BLaER1 treated with 17β-estradiol and CSF1 and Interleukin-3, amounts not matched to agents 10 nM and 100 nM (cell line): ENCODE measurements at regions not wholly inside any gene's neighbourhood (a gene's known extent, or its start where the extent isn't known, plus 50 kb on each side); places are given as distances from the start of the nearest gene placed in this dataset.

Source experiments
- H3K27ac ChIP-seq, 11 experiments: shearing (Covaris generic); formaldehyde crosslinking; 2 replicates each; pipeline ENCODE4 v1.8.1; 2022
- H3K27me3 ChIP-seq, 11 experiments: shearing (Covaris generic); formaldehyde crosslinking; 2 replicates each; pipeline ENCODE4 v1.8.1; 2022
- H3K36me3 ChIP-seq, 11 experiments: shearing (Covaris generic); formaldehyde crosslinking; 2 replicates each; pipeline ENCODE4 v1.8.1; 2022
- H3K4me1 ChIP-seq, 10 experiments: shearing (Covaris generic); formaldehyde crosslinking; 2 replicates each; pipeline ENCODE4 v1.8.1; 2022
- H3K4me2 ChIP-seq, 11 experiments: shearing (Covaris generic); formaldehyde crosslinking; 2 replicates each; pipeline ENCODE4 v1.8.1; 2022
- H3K4me3 ChIP-seq, 10 experiments: shearing (Covaris generic); formaldehyde crosslinking; 2 replicates each; pipeline ENCODE4 v1.8.1; 2022
- H3K9ac ChIP-seq, 11 experiments: shearing (Covaris generic); formaldehyde crosslinking; 2 replicates each; pipeline ENCODE4 v1.8.1; 2022
- H3K9me3 ChIP-seq, 11 experiments: shearing (Covaris generic); formaldehyde crosslinking; replicated peaks in 1 of 11; 2 replicates each; pipeline ENCODE4 v1.8.1; 2022
- H4K20me1 ChIP-seq, 11 experiments: shearing (Covaris generic); formaldehyde crosslinking; 2 replicates each; pipeline ENCODE4 v1.8.1; 2022
- Cebpa-rat ChIP-seq, 11 experiments: shearing (Covaris generic); IDR thresholded peaks; 2 replicates each; pipeline ENCODE4 v1.8.1; 2022

- Histone ChIP-seq H3K4me2 (no peak overlapping the region), H3K36me3 (peaks cover 0 to 3% (median 0%) of the 10 kb centered on the region in 11 experiments; a peak in 1 of 22 replicates), H3K4me3 (no peak overlapping the region), H3K27me3 (no peaks in the 10 kb centered on the region), H3K9me3 (peaks cover 19 to 27% (median 24%) of the 10 kb centered on the region in 11 experiments), H3K9ac (no peak overlapping the region), H3K27ac (no peak overlapping the region), H4K20me1 (no peaks in the 10 kb centered on the region), H3K4me1 (no peaks in the 10 kb centered on the region)
- no peak for TF ChIP-seq Cebpa-rat (IDR thresholded peaks at IDR 0.05)
These were observed 656.8 kb downstream of the METTL4 start for GRCh38 chr18:1914489-1914888.

- no peak overlapping the region for H3K4me3 ChIP-seq
- no peak for TF ChIP-seq Cebpa-rat (IDR thresholded peaks at IDR 0.05)
- H3K4me2 ChIP-seq: no peak overlapping the region
- H3K36me3 ChIP-seq: no peaks in the 10 kb centered on the region
- H3K27ac ChIP-seq: no peak overlapping the region
- no peaks in the 10 kb centered on the region for H3K4me1 ChIP-seq
- H3K9me3 ChIP-seq: peaks cover 7 to 15% (median 12%) of the 10 kb centered on the region in 11 experiments; a peak in 21 of 22 replicates
- H4K20me1 ChIP-seq: no peaks in the 10 kb centered on the region
- no peak overlapping the region for H3K9ac ChIP-seq
- H3K27me3 ChIP-seq: no peaks in the 10 kb centered on the region
These were observed 654.3 kb downstream of the METTL4 start for GRCh38 chr18:1916869-1917523.

GRCh38 chr18:1917569-1917968, 653.7 kb downstream of the METTL4 start:
- no peaks in the 10 kb centered on the region for H4K20me1 ChIP-seq
- H3K4me3 ChIP-seq: no peak overlapping the region
- TF ChIP-seq Cebpa-rat (IDR thresholded peaks at IDR 0.05): no peak
- no peaks in the 10 kb centered on the region for H3K27me3 ChIP-seq
- no peak overlapping the region for H3K9ac ChIP-seq
- H3K4me2 ChIP-seq: no peak overlapping the region
- peaks cover 7 to 15% (median 12%) of the 10 kb centered on the region in 11 experiments; a peak in 21 of 22 replicates for H3K9me3 ChIP-seq
- no peaks in the 10 kb centered on the region for H3K36me3 ChIP-seq
- no peak overlapping the region for H3K27ac ChIP-seq
- H3K4me1 ChIP-seq: no peaks in the 10 kb centered on the region

GRCh38 chr18:1922066-1922465, 649.2 kb downstream of the METTL4 start:
- no peak overlapping the region for H3K9ac ChIP-seq
- no peaks in the 10 kb centered on the region for H3K27me3 ChIP-seq
- H3K4me2 ChIP-seq: no peak overlapping the region
- peaks cover 0 to under 1% (median 0%) of the 10 kb centered on the region in 11 experiments; a peak in 3 of 22 replicates for H3K9me3 ChIP-seq
- no peaks in the 10 kb centered on the region for H4K20me1 ChIP-seq
- no peak for TF ChIP-seq Cebpa-rat (IDR thresholded peaks at IDR 0.05)
- no peak overlapping the region for H3K27ac ChIP-seq
- H3K36me3 ChIP-seq: no peaks in the 10 kb centered on the region
- no peak overlapping the region for H3K4me3 ChIP-seq
- no peaks in the 10 kb centered on the region for H3K4me1 ChIP-seq

DNA sequence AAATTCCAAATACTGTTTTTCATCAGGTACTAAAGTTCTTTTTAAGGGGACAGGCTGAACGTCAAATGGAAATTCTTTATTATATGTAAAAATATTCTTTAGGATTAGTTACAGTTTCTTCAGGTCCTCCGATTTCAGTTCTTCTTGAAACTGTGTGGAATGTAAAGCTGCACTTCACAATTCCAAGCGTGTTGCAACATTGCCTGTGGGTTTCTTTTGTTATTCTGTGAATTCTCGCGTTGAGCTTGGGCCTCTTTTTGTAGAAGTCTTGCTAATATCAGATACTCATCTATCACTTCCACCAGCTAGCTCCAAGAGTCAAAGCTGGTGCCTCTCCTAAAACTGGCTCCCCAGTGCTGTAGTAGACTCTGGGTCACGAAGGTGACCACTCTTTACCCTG, 642.6 kb downstream of the METTL4 start:
- Histone ChIP-seq H3K4me3 (no peak overlapping the region), H3K9ac (no peak overlapping the region), H4K20me1 (no peaks in the 10 kb centered on the region), H3K4me2 (no peak overlapping the region), H3K4me1 (no peaks in the 10 kb centered on the region), H3K36me3 (no peaks in the 10 kb centered on the region), H3K27ac (no peak overlapping the region), H3K27me3 (no peaks in the 10 kb centered on the region), H3K9me3 (peaks cover 0 to 18% (median 9%) of the 10 kb centered on the region in 11 experiments; a peak in 7 of 22 replicates)
- TF ChIP-seq Cebpa-rat (IDR thresholded peaks at IDR 0.05): no peak

DNA sequence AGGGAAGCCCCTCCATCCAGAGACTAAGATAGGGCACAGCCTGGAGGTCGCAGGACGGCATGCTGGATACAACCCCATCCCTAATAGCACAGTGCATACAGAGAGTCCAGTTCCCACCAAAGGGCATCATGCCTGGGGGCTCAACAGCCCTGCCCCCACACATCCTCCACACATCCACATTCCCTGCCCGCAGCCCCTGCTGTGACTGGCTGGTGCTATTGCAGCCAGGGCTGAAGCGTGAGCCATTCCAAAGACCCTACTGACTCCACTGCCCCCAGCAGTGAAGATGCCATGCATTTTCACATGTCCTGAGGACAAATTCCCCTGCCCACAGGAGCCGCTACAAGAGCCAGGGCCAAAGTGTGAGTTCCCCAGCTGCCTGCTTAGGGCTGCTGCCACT, 641.6 kb downstream of the METTL4 start:
- Histone ChIP-seq H3K9ac (no peak overlapping the region), H3K9me3 (peaks cover 0 to 18% (median 9%) of the 10 kb centered on the region in 11 experiments; a peak in 7 of 22 replicates), H4K20me1 (no peaks in the 10 kb centered on the region), H3K36me3 (no peaks in the 10 kb centered on the region), H3K4me3 (no peak overlapping the region), H3K4me2 (no peak overlapping the region), H3K27me3 (no peaks in the 10 kb centered on the region), H3K27ac (no peak overlapping the region), H3K4me1 (no peaks in the 10 kb centered on the region)
- TF ChIP-seq Cebpa-rat (IDR thresholded peaks at IDR 0.05): no peak

- Histone ChIP-seq H3K27me3 (no peaks in the 10 kb centered on the region), H3K4me2 (no peak overlapping the region), H3K4me3 (no peak overlapping the region), H3K27ac (no peak overlapping the region), H3K4me1 (no peaks in the 10 kb centered on the region), H3K9ac (no peak overlapping the region), H3K9me3 (peaks cover 0 to 18% (median 9%) of the 10 kb centered on the region in 11 experiments; a peak in 7 of 22 replicates), H4K20me1 (no peaks in the 10 kb centered on the region), H3K36me3 (no peaks in the 10 kb centered on the region)
- TF ChIP-seq Cebpa-rat (IDR thresholded peaks at IDR 0.05): no peak
These were observed 640.7 kb downstream of the METTL4 start for GRCh38 chr18:1930291-1931270.

- TF ChIP-seq Cebpa-rat (IDR thresholded peaks at IDR 0.05): no peak
- H3K9ac ChIP-seq: no peak overlapping the region
- no peak overlapping the region for H3K27ac ChIP-seq
- H3K4me1 ChIP-seq: peaks cover 0 to 6% (median 0%) of the 10 kb centered on the region in 10 experiments; a peak in 1 of 20 replicates
- no peaks in the 10 kb centered on the region for H3K36me3 ChIP-seq
- H3K27me3 ChIP-seq: no peaks in the 10 kb centered on the region
- H4K20me1 ChIP-seq: no peaks in the 10 kb centered on the region
- H3K9me3 ChIP-seq: peaks cover 0 to 18% (median 8%) of the 10 kb centered on the region in 11 experiments; a peak in 14 of 22 replicates
- H3K4me3 ChIP-seq: no peak overlapping the region
- no peak overlapping the region for H3K4me2 ChIP-seq
These were observed 618.8 kb downstream of the METTL4 start for GRCh38 chr18:1952486-1952885.

DNA sequence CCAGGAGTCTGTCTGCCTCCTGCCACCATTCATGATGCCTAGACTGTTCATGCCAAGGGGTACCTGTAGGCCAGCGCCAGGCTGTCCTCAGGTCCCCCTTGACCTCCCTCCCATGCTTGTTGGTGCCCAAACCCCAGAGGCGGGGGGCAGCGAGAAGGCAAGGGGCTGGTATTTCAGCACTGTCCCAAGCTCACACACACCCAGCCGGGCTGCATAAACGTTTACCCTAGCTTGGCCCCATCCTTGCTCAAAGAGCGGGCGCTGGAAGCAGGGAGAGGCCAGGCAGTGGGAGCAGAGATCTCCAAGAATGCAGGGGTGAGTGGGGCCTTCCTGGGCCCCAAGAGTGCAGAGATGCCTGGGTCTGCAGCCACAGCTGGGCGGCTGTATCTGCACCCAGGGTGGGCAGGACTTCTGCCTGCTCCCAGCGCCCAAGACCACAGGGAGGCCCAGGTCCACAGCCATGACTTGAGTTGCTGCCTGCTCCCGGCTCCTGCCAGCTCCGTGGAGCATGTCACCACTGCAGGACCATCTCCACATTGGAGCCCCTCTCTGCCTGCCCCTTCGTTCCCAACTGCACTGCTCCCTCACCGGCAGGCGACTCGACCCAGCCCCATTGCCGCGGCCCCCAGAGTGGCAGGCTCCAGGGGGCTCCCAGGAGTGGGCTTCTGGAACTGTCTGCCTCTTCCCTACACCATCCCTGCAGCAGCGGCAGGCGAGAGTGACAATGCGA, 616.6 kb downstream of the METTL4 start:
- no peak for TF ChIP-seq Cebpa-rat (IDR thresholded peaks at IDR 0.05)
- no peak overlapping the region for H3K9ac ChIP-seq
- no peak overlapping the region for H3K4me3 ChIP-seq
- no peaks in the 10 kb centered on the region for H3K27me3 ChIP-seq
- H4K20me1 ChIP-seq: no peaks in the 10 kb centered on the region
- peaks cover 0 to 13% (median 8%) of the 10 kb centered on the region in 11 experiments; a peak in 14 of 22 replicates for H3K9me3 ChIP-seq
- no peak overlapping the region for H3K4me2 ChIP-seq
- H3K36me3 ChIP-seq: no peaks in the 10 kb centered on the region
- H3K4me1 ChIP-seq: no peaks in the 10 kb centered on the region
- H3K27ac ChIP-seq: no peak overlapping the region
